Keratinocyte (primary cell): ENCODE measurements at regions not wholly inside any gene's neighbourhood (a gene's known extent, or its start where the extent isn't known, plus 50 kb on each side); places are given as distances from the start of the nearest gene placed in this dataset.

Experiments
- DNase-seq: peaks from one replicate; pipeline ENCODE4 v3.0.0-alpha.2; 2011; ENCODE audit warnings: low read depth, missing footprints, low spot score
- FAIRE-seq: peaks from 2 replicates; lab custom pipeline; 2011; peaks lifted over from hg19 to GRCh38; lab: Jason Lieb, UNC
- H2AFZ ChIP-seq: 2 replicates; pipeline ENCODE4 v1.6.0; 2012; ENCODE audit warnings: low read length, control low read depth, inconsistent platforms; ENCODE audit not compliant: control insufficient read depth
- H3K27ac ChIP-seq: 2 replicates; pipeline ENCODE4 v1.5.1; 2011; ENCODE audit warnings: low read length; ENCODE audit not compliant: control insufficient read depth, insufficient read depth
- H3K27me3 ChIP-seq: 3 replicates; pipeline ENCODE4 v1.6.0; 2011; ENCODE audit warnings: low read length; ENCODE audit not compliant: control insufficient read depth, insufficient read depth; ENCODE audit errors: extremely low read depth
- H3K36me3 ChIP-seq, 2 experiments: 2 replicates in 1 of 2; 3 replicates in 1 of 2; pipeline ENCODE4 v1.5.1; 2011; ENCODE audit warnings: low read length in 2 of 2, mild to moderate bottlenecking in 1 of 2; ENCODE audit not compliant: control insufficient read depth in 2 of 2, insufficient read depth in 2 of 2; ENCODE audit errors: extremely low read depth in 1 of 2
- H3K4me1 ChIP-seq: 3 replicates; pipeline ENCODE4 v1.5.1; 2011; ENCODE audit warnings: low read length; ENCODE audit not compliant: control insufficient read depth, insufficient read depth; ENCODE audit errors: extremely low read depth
- H3K4me2 ChIP-seq: 3 replicates; pipeline ENCODE4 v1.6.0; 2011; ENCODE audit warnings: low read depth, low read length; ENCODE audit not compliant: control insufficient read depth, insufficient read depth; ENCODE audit errors: extremely low read depth
- H3K4me3 ChIP-seq, 3 experiments: fragments of 200-600 bp in 1 of 3; sonication (generic) in 1 of 3; 2 replicates in 2 of 3; 3 replicates in 1 of 3; pipeline ENCODE4 v1.5.1; 2011 to 2016; ENCODE audit warnings: low read length in 3 of 3, mild to moderate bottlenecking in 3 of 3, control low read depth in 2 of 3, inconsistent platforms in 1 of 3, low read depth in 1 of 3, mixed read lengths in 1 of 3, mixed run types in 1 of 3, moderate library complexity in 1 of 3; ENCODE audit not compliant: control insufficient read depth in 2 of 3, insufficient read depth in 2 of 3; ENCODE audit errors: extremely low read depth in 1 of 3
- H3K79me2 ChIP-seq: 2 replicates; pipeline ENCODE4 v1.6.0; 2012; ENCODE audit warnings: low read length; ENCODE audit not compliant: control insufficient read depth, insufficient read depth
- H3K9ac ChIP-seq: 3 replicates; pipeline ENCODE4 v1.6.0; 2011; ENCODE audit warnings: low read length; ENCODE audit not compliant: control insufficient read depth, insufficient read depth; ENCODE audit errors: extremely low read depth
- H3K9me1 ChIP-seq: 3 replicates; pipeline ENCODE4 v1.6.0; 2011; ENCODE audit warnings: low read length; ENCODE audit not compliant: control insufficient read depth, insufficient read depth; ENCODE audit errors: extremely low read depth
- H3K9me3 ChIP-seq: 2 replicates; pipeline ENCODE4 v1.5.1; 2012; ENCODE audit warnings: low read depth, low read length; ENCODE audit not compliant: control insufficient read depth
- H4K20me1 ChIP-seq: 3 replicates; pipeline ENCODE4 v1.6.0; 2011; ENCODE audit warnings: low read length; ENCODE audit not compliant: control insufficient read depth, insufficient read depth; ENCODE audit errors: extremely low read depth
- EZH2 ChIP-seq: IDR thresholded peaks from one replicate; pipeline ENCODE4 v1.6.1; 2012; ENCODE audit warnings: inconsistent platforms, mild to moderate bottlenecking, low read length, moderate library complexity
- dilution Hi-C: fragments of 300-500 bp; cut with MboI; formaldehyde crosslinking; loops from one replicate; pipeline ENCODE4 v1.7.0; 2020; ENCODE audit warnings: low sequenced_read_pairs; ENCODE audit not compliant: extremely low pct_ligation_motif_present
- TF ChIP-seq, protein P1 (sequence below), 3 experiments: IDR thresholded peaks in 1 of 3; conservative IDR thresholded peaks in 1 of 3; optimal IDR thresholded peaks in 1 of 3; 2 replicates in 2 of 3; 3 replicates in 1 of 3; pipeline versions ENCODE3 to v1.5.1; 2011; ENCODE audit warnings: low read length in 3 of 3, mild to moderate bottlenecking in 3 of 3, moderate library complexity in 2 of 3, control low read depth in 1 of 3, inconsistent platforms in 1 of 3; ENCODE audit not compliant: insufficient read depth in 2 of 3; ENCODE audit errors: extremely low read depth in 1 of 3

- peak overlapping the region; percentile 2 for H3K4me2 ChIP-seq
- H3K9me3 ChIP-seq = no peaks in the 10 kb centered on the region
- H3K27ac ChIP-seq = peak overlapping the region; percentile 2
- H3K36me3 ChIP-seq = no peaks in the 10 kb centered on the region
- TF ChIP-seq EZH2 = no peak
- TF ChIP-seq, protein P1, sequence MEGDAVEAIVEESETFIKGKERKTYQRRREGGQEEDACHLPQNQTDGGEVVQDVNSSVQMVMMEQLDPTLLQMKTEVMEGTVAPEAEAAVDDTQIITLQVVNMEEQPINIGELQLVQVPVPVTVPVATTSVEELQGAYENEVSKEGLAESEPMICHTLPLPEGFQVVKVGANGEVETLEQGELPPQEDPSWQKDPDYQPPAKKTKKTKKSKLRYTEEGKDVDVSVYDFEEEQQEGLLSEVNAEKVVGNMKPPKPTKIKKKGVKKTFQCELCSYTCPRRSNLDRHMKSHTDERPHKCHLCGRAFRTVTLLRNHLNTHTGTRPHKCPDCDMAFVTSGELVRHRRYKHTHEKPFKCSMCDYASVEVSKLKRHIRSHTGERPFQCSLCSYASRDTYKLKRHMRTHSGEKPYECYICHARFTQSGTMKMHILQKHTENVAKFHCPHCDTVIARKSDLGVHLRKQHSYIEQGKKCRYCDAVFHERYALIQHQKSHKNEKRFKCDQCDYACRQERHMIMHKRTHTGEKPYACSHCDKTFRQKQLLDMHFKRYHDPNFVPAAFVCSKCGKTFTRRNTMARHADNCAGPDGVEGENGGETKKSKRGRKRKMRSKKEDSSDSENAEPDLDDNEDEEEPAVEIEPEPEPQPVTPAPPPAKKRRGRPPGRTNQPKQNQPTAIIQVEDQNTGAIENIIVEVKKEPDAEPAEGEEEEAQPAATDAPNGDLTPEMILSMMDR (optimal IDR thresholded peaks at IDR 0.05 in 1 of 3, IDR thresholded peaks at IDR 0.05 in 1 of 3, conservative IDR thresholded peaks at IDR 0.05 in 1 of 3; ENCODE audit: extremely low read depth in 1 of 3, insufficient read depth in 2 of 3, low read length in 3 of 3) = no peak
- H3K4me1 ChIP-seq = peaks cover 4% of the 10 kb centered on the region
- FAIRE-seq (peak; percentile 81), DNase-seq (peak; percentile 5)
- no peaks in the 10 kb centered on the region for H4K20me1 ChIP-seq
- no peaks in the 10 kb centered on the region for H3K79me2 ChIP-seq
- H2AFZ ChIP-seq = peak overlapping the region; percentile 89
- H3K27me3 ChIP-seq = no peaks in the 10 kb centered on the region
- H3K9me1 ChIP-seq = no peaks in the 10 kb centered on the region
- H3K9ac ChIP-seq = no peak overlapping the region
- no peak overlapping the region for H3K4me3 ChIP-seq
- dilution Hi-C loops = no loop called here
Observed at GRCh38 chr21:17071093-17071492, 441.8 kb upstream of the CXADR start.

GRCh38 chr21:17081193-17081592, 431.6 kb upstream of the CXADR start:
- H3K27me3 ChIP-seq = no peaks in the 10 kb centered on the region
- H4K20me1 ChIP-seq = no peaks in the 10 kb centered on the region
- H3K4me3 ChIP-seq = no peak overlapping the region
- no peak overlapping the region for H3K4me2 ChIP-seq
- H3K9me3 ChIP-seq = no peaks in the 10 kb centered on the region
- dilution Hi-C loops = no loop called here
- FAIRE-seq (no peak), DNase-seq (no peak)
- no peaks in the 10 kb centered on the region for H3K4me1 ChIP-seq
- no peaks in the 10 kb centered on the region for H3K79me2 ChIP-seq
- TF ChIP-seq, protein P1 (optimal IDR thresholded peaks at IDR 0.05 in 1 of 3, IDR thresholded peaks at IDR 0.05 in 1 of 3, conservative IDR thresholded peaks at IDR 0.05 in 1 of 3; ENCODE audit: extremely low read depth in 1 of 3, insufficient read depth in 2 of 3, low read length in 3 of 3) = no peak
- no peak for TF ChIP-seq EZH2
- H3K9ac ChIP-seq = no peak overlapping the region
- no peaks in the 10 kb centered on the region for H3K36me3 ChIP-seq
- H3K9me1 ChIP-seq = no peaks in the 10 kb centered on the region
- no peak overlapping the region for H2AFZ ChIP-seq
- H3K27ac ChIP-seq = no peak overlapping the region
